Keratinocyte (primary cell): ENCODE measurements at regions not wholly inside any gene's neighbourhood (a gene's known extent, or its start where the extent isn't known, plus 50 kb on each side); places are given as distances from the start of the nearest gene placed in this dataset.

ENCODE experiments used
- DNase-seq: peaks from one replicate; pipeline ENCODE4 v3.0.0-alpha.2; 2011; ENCODE audit warnings: low read depth, missing footprints, low spot score
- FAIRE-seq: peaks from 2 replicates; lab custom pipeline; 2011; peaks lifted over from hg19 to GRCh38; lab: Jason Lieb, UNC
- H2AFZ ChIP-seq: 2 replicates; pipeline ENCODE4 v1.6.0; 2012; ENCODE audit warnings: low read length, control low read depth, inconsistent platforms; ENCODE audit not compliant: control insufficient read depth
- H3K27ac ChIP-seq: 2 replicates; pipeline ENCODE4 v1.5.1; 2011; ENCODE audit warnings: low read length; ENCODE audit not compliant: control insufficient read depth, insufficient read depth
- H3K27me3 ChIP-seq: 3 replicates; pipeline ENCODE4 v1.6.0; 2011; ENCODE audit warnings: low read length; ENCODE audit not compliant: control insufficient read depth, insufficient read depth; ENCODE audit errors: extremely low read depth
- H3K36me3 ChIP-seq, 2 experiments: 2 replicates in 1 of 2; 3 replicates in 1 of 2; pipeline ENCODE4 v1.5.1; 2011; ENCODE audit warnings: low read length in 2 of 2, mild to moderate bottlenecking in 1 of 2; ENCODE audit not compliant: control insufficient read depth in 2 of 2, insufficient read depth in 2 of 2; ENCODE audit errors: extremely low read depth in 1 of 2
- H3K4me1 ChIP-seq: 3 replicates; pipeline ENCODE4 v1.5.1; 2011; ENCODE audit warnings: low read length; ENCODE audit not compliant: control insufficient read depth, insufficient read depth; ENCODE audit errors: extremely low read depth
- H3K4me2 ChIP-seq: 3 replicates; pipeline ENCODE4 v1.6.0; 2011; ENCODE audit warnings: low read depth, low read length; ENCODE audit not compliant: control insufficient read depth, insufficient read depth; ENCODE audit errors: extremely low read depth
- H3K4me3 ChIP-seq, 3 experiments: fragments of 200-600 bp in 1 of 3; sonication (generic) in 1 of 3; 2 replicates in 2 of 3; 3 replicates in 1 of 3; pipeline ENCODE4 v1.5.1; 2011 to 2016; ENCODE audit warnings: low read length in 3 of 3, mild to moderate bottlenecking in 3 of 3, control low read depth in 2 of 3, inconsistent platforms in 1 of 3, low read depth in 1 of 3, mixed read lengths in 1 of 3, mixed run types in 1 of 3, moderate library complexity in 1 of 3; ENCODE audit not compliant: control insufficient read depth in 2 of 3, insufficient read depth in 2 of 3; ENCODE audit errors: extremely low read depth in 1 of 3
- H3K79me2 ChIP-seq: 2 replicates; pipeline ENCODE4 v1.6.0; 2012; ENCODE audit warnings: low read length; ENCODE audit not compliant: control insufficient read depth, insufficient read depth
- H3K9ac ChIP-seq: 3 replicates; pipeline ENCODE4 v1.6.0; 2011; ENCODE audit warnings: low read length; ENCODE audit not compliant: control insufficient read depth, insufficient read depth; ENCODE audit errors: extremely low read depth
- H3K9me1 ChIP-seq: 3 replicates; pipeline ENCODE4 v1.6.0; 2011; ENCODE audit warnings: low read length; ENCODE audit not compliant: control insufficient read depth, insufficient read depth; ENCODE audit errors: extremely low read depth
- H3K9me3 ChIP-seq: 2 replicates; pipeline ENCODE4 v1.5.1; 2012; ENCODE audit warnings: low read depth, low read length; ENCODE audit not compliant: control insufficient read depth
- H4K20me1 ChIP-seq: 3 replicates; pipeline ENCODE4 v1.6.0; 2011; ENCODE audit warnings: low read length; ENCODE audit not compliant: control insufficient read depth, insufficient read depth; ENCODE audit errors: extremely low read depth
- CTCF ChIP-seq, 3 experiments: IDR thresholded peaks in 1 of 3; conservative IDR thresholded peaks in 1 of 3; optimal IDR thresholded peaks in 1 of 3; 2 replicates in 2 of 3; 3 replicates in 1 of 3; pipeline versions ENCODE3 to v1.5.1; 2011; ENCODE audit warnings: low read length in 3 of 3, mild to moderate bottlenecking in 3 of 3, moderate library complexity in 2 of 3, control low read depth in 1 of 3, inconsistent platforms in 1 of 3; ENCODE audit not compliant: insufficient read depth in 2 of 3; ENCODE audit errors: extremely low read depth in 1 of 3
- EZH2 ChIP-seq: IDR thresholded peaks from one replicate; pipeline ENCODE4 v1.6.1; 2012; ENCODE audit warnings: inconsistent platforms, mild to moderate bottlenecking, low read length, moderate library complexity
- dilution Hi-C: fragments of 300-500 bp; cut with MboI; formaldehyde crosslinking; loops from one replicate; pipeline ENCODE4 v1.7.0; 2020; ENCODE audit warnings: low sequenced_read_pairs; ENCODE audit not compliant: extremely low pct_ligation_motif_present

GRCh38 chr5:123264394-123264793 lies 158.8 kb downstream of the CEP120 start:
- no peaks in the 10 kb centered on the region for H3K4me1 ChIP-seq
- H3K36me3 ChIP-seq = no peaks in the 10 kb centered on the region
- no peaks in the 10 kb centered on the region for H3K9me1 ChIP-seq
- H3K4me3 ChIP-seq = no peak overlapping the region
- no peaks in the 10 kb centered on the region for H3K9me3 ChIP-seq
- DNase-seq = no peak
- FAIRE-seq = no peak
- dilution Hi-C loops = no loop called here
- H4K20me1 ChIP-seq = no peaks in the 10 kb centered on the region
- no peak overlapping the region for H3K27ac ChIP-seq
- H3K4me2 ChIP-seq = no peak overlapping the region
- H2AFZ ChIP-seq = no peak overlapping the region
- TF ChIP-seq CTCF (optimal IDR thresholded peaks at IDR 0.05 in 1 of 3, IDR thresholded peaks at IDR 0.05 in 1 of 3, conservative IDR thresholded peaks at IDR 0.05 in 1 of 3; ENCODE audit: extremely low read depth in 1 of 3, insufficient read depth in 2 of 3, low read length in 3 of 3) (no peak), EZH2 (no peak)
- H3K9ac ChIP-seq = no peak overlapping the region
- no peaks in the 10 kb centered on the region for H3K79me2 ChIP-seq
- no peaks in the 10 kb centered on the region for H3K27me3 ChIP-seq

GRCh38 chr5:123263859-123264258 lies 159.3 kb downstream of the CEP120 start:
- dilution Hi-C loops = no loop called here
- H3K79me2 ChIP-seq = no peaks in the 10 kb centered on the region
- H3K4me2 ChIP-seq = no peak overlapping the region
- no peaks in the 10 kb centered on the region for H3K9me1 ChIP-seq
- no peaks in the 10 kb centered on the region for H3K4me1 ChIP-seq
- no peak overlapping the region for H3K9ac ChIP-seq
- no peaks in the 10 kb centered on the region for H3K9me3 ChIP-seq
- no peak overlapping the region for H3K4me3 ChIP-seq
- H2AFZ ChIP-seq = no peak overlapping the region
- no peak for FAIRE-seq
- no peak for DNase-seq
- no peaks in the 10 kb centered on the region for H4K20me1 ChIP-seq
- no peaks in the 10 kb centered on the region for H3K27me3 ChIP-seq
- H3K36me3 ChIP-seq = no peaks in the 10 kb centered on the region
- TF ChIP-seq EZH2 (no peak), CTCF (optimal IDR thresholded peaks at IDR 0.05 in 1 of 3, IDR thresholded peaks at IDR 0.05 in 1 of 3, conservative IDR thresholded peaks at IDR 0.05 in 1 of 3; ENCODE audit: extremely low read depth in 1 of 3, insufficient read depth in 2 of 3, low read length in 3 of 3) (no peak)
- H3K27ac ChIP-seq = no peak overlapping the region
